ENCODE measurements at regions not wholly inside any gene's neighbourhood (a gene's known extent, or its start where the extent isn't known, plus 50 kb on each side); places are given as distances from the start of the nearest gene placed in this dataset.

DNA sequence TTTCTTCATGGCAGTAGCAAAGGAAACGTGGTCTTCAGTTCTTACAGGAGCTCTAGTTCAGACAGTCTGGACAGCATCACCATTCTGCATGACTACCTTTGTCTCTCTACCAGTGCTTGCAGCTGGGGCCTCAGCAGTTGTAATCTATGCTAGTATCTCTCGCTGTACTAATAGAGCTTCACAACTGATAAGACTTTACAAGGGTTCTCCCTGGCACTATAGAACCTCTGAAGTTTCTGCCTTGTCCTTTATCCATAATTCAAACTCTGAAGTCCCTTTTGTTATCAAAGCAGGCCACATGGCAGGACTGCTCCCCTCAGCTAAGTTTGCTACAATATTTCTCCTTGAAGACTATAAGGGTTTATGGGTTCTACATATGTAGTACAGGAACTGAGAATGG is 842.1 kb upstream of the ADGRB3 start:
- no TSS peak for BruUV-seq (replicated peaks)
- intact Hi-C loops (cut with micrococcal nuclease), result no loop called here
- Histone ChIP-seq H3K36me3 (ENCODE audit: control insufficient read depth in 2 of 2, extremely low read depth in 1 of 2, insufficient read depth in 2 of 2, low read length in 2 of 2) (no peaks in the 10 kb centered on the region), H3K9me1 (replicated peaks; ENCODE audit: control insufficient read depth, extremely low read depth, insufficient read depth, low read length) (no peaks in the 10 kb centered on the region), H3K9ac (replicated peaks; ENCODE audit: extremely low read depth, insufficient read depth, low read length) (no peak overlapping the region), H3K27me3 (ENCODE audit: control insufficient read depth in 2 of 2, insufficient read depth in 2 of 2, low read length in 2 of 2) (no peaks in the 10 kb centered on the region), H3K4me2 (ENCODE audit: insufficient read depth, low read length) (no peak overlapping the region), H3K4me1 (ENCODE audit: control insufficient read depth, extremely low read depth, insufficient read depth, low read length) (no peaks in the 10 kb centered on the region), H3K27ac (ENCODE audit: insufficient read depth, low read depth, low read length) (no peak overlapping the region), H3K9me3 (replicated peaks; ENCODE audit: control insufficient read depth, insufficient read depth, low read length) (no peaks in the 10 kb centered on the region), H2AFZ (ENCODE audit: low read depth, low read length) (no peak overlapping the region), H4K20me1 (replicated peaks; ENCODE audit: control insufficient read depth, extremely low read depth, insufficient read depth, low read length) (no peaks in the 10 kb centered on the region), H3K79me2 (ENCODE audit: control insufficient read depth, insufficient read depth, low read length) (no peaks in the 10 kb centered on the region), H3K4me3 (replicated peaks in 1 of 3; ENCODE audit: insufficient read depth in 1 of 3, low read depth in 1 of 3, low read length in 3 of 3) (no peak overlapping the region)
- FAIRE-seq (no peak), DNase-seq (ENCODE audit: low read depth, low spot score) (no peak)
- POLR2A ChIA-PET, result no interaction called here
- TF ChIP-seq POLR2A (IDR thresholded peaks at IDR 0.05; ENCODE audit: low read depth, low read length) (no peak), FOS (IDR thresholded peaks at IDR 0.05; ENCODE audit: borderline replicate concordance, insufficient read depth, low read length) (no peak), MYC (IDR thresholded peaks at IDR 0.05; ENCODE audit: low read depth, low read length) (no peak), EZH2 (IDR thresholded peaks at IDR 0.05; ENCODE audit: borderline replicate concordance, low read depth, low read length, severe bottlenecking) (no peak), JUN (IDR thresholded peaks at IDR 0.05; ENCODE audit: borderline replicate concordance, insufficient read depth, insufficient read length, low read depth) (no peak), POLR2AphosphoS5 (IDR thresholded peaks at IDR 0.05; ENCODE audit: insufficient read depth, low read depth, low read length) (no peak), GATA2 (IDR thresholded peaks at IDR 0.05; ENCODE audit: insufficient read depth, insufficient read length, low read depth, low read length) (no peak)
- dilution Hi-C loops (cut with MboI; ENCODE audit: extremely low pct_ligation_motif_present, low sequenced_read_pairs), result no loop called here
- CTCF ChIA-PET, result no interaction called here

DNA sequence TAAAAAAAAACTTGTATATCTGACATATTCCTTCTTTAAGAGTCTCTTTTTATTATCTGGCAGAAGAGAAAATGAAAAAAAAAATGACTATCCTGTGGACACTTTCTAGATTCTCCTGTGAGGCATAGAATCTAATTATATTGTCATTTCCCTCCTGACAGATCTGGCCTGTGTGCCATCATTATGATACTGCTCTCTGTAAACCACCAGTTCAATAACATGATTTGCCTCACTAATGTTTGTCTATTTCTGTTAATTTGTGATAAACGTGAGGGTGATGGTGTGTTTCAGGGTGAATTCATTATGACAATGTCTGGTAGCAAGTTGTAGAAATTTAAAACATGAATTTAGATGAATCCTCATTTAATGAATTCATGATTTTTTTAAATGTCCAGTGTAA is 844.5 kb upstream of the ADGRB3 start:
- dilution Hi-C loops (cut with MboI; ENCODE audit: extremely low pct_ligation_motif_present, low sequenced_read_pairs) (no loop called here), intact Hi-C loops (cut with micrococcal nuclease) (no loop called here)
- Histone ChIP-seq H3K27ac (ENCODE audit: insufficient read depth, low read depth, low read length) (no peak overlapping the region), H3K9me3 (replicated peaks; ENCODE audit: control insufficient read depth, insufficient read depth, low read length) (no peaks in the 10 kb centered on the region), H3K9ac (replicated peaks; ENCODE audit: extremely low read depth, insufficient read depth, low read length) (no peak overlapping the region), H2AFZ (ENCODE audit: low read depth, low read length) (no peak overlapping the region), H3K9me1 (replicated peaks; ENCODE audit: control insufficient read depth, extremely low read depth, insufficient read depth, low read length) (no peaks in the 10 kb centered on the region), H3K79me2 (ENCODE audit: control insufficient read depth, insufficient read depth, low read length) (no peaks in the 10 kb centered on the region), H3K36me3 (ENCODE audit: control insufficient read depth in 2 of 2, extremely low read depth in 1 of 2, insufficient read depth in 2 of 2, low read length in 2 of 2) (no peaks in the 10 kb centered on the region), H3K4me2 (ENCODE audit: insufficient read depth, low read length) (no peak overlapping the region), H4K20me1 (replicated peaks; ENCODE audit: control insufficient read depth, extremely low read depth, insufficient read depth, low read length) (no peaks in the 10 kb centered on the region), H3K4me3 (replicated peaks in 1 of 3; ENCODE audit: insufficient read depth in 1 of 3, low read depth in 1 of 3, low read length in 3 of 3) (no peak overlapping the region), H3K27me3 (ENCODE audit: control insufficient read depth in 2 of 2, insufficient read depth in 2 of 2, low read length in 2 of 2) (no peaks in the 10 kb centered on the region), H3K4me1 (ENCODE audit: control insufficient read depth, extremely low read depth, insufficient read depth, low read length) (no peaks in the 10 kb centered on the region)
- no peak for TF ChIP-seq POLR2A (IDR thresholded peaks at IDR 0.05; ENCODE audit: low read depth, low read length)
- TF ChIP-seq, protein P1, sequence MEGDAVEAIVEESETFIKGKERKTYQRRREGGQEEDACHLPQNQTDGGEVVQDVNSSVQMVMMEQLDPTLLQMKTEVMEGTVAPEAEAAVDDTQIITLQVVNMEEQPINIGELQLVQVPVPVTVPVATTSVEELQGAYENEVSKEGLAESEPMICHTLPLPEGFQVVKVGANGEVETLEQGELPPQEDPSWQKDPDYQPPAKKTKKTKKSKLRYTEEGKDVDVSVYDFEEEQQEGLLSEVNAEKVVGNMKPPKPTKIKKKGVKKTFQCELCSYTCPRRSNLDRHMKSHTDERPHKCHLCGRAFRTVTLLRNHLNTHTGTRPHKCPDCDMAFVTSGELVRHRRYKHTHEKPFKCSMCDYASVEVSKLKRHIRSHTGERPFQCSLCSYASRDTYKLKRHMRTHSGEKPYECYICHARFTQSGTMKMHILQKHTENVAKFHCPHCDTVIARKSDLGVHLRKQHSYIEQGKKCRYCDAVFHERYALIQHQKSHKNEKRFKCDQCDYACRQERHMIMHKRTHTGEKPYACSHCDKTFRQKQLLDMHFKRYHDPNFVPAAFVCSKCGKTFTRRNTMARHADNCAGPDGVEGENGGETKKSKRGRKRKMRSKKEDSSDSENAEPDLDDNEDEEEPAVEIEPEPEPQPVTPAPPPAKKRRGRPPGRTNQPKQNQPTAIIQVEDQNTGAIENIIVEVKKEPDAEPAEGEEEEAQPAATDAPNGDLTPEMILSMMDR (IDR thresholded peaks at IDR 0.05; ENCODE audit: extremely low read depth in 1 of 2, insufficient read depth in 1 of 2, low read depth in 1 of 2, low read length in 2 of 2), result no peak
- TF ChIP-seq JUN (IDR thresholded peaks at IDR 0.05; ENCODE audit: borderline replicate concordance, insufficient read depth, insufficient read length, low read depth), result no peak
- TF ChIP-seq EZH2 (IDR thresholded peaks at IDR 0.05; ENCODE audit: borderline replicate concordance, low read depth, low read length, severe bottlenecking), result no peak
- no peak for TF ChIP-seq POLR2AphosphoS5 (IDR thresholded peaks at IDR 0.05; ENCODE audit: insufficient read depth, low read depth, low read length)
- no peak for TF ChIP-seq GATA2 (IDR thresholded peaks at IDR 0.05; ENCODE audit: insufficient read depth, insufficient read length, low read depth, low read length)
- TF ChIP-seq FOS (IDR thresholded peaks at IDR 0.05; ENCODE audit: borderline replicate concordance, insufficient read depth, low read length), result no peak
- TF ChIP-seq, protein P2, sequence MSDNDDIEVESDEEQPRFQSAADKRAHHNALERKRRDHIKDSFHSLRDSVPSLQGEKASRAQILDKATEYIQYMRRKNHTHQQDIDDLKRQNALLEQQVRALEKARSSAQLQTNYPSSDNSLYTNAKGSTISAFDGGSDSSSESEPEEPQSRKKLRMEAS (IDR thresholded peaks at IDR 0.05; ENCODE audit: insufficient read depth, insufficient read length), result no peak
- TF ChIP-seq MYC (IDR thresholded peaks at IDR 0.05; ENCODE audit: low read depth, low read length), result no peak
- ChIA-PET CTCF (no interaction called here), POLR2A (no interaction called here)
- no peak for FAIRE-seq
- BruUV-seq (replicated peaks), result no TSS peak
- no peak for DNase-seq (ENCODE audit: low read depth, low spot score)

All from endothelial cell of umbilical vein (primary cell).